ENCODE measurements at regions not wholly inside any gene's neighbourhood (a gene's known extent, or its start where the extent isn't known, plus 50 kb on each side); places are given as distances from the start of the nearest gene placed in this dataset.

GRCh38 chr12:47458279-47458678, 247.6 kb downstream of the RPAP3 start:
- no peak overlapping the region for H3K4me3 ChIP-seq
- no peaks in the 10 kb centered on the region for H3K9me3 ChIP-seq
- H3K27ac ChIP-seq = no peak overlapping the region
- no peak for DNase-seq
- intact Hi-C loops (cut with DNase I; ENCODE audit: low total_unique reads) = no loop called here
- H3K4me1 ChIP-seq = no peaks in the 10 kb centered on the region
- WGBS, 2 donors = 71 to 87% methylated on average over 4 of the region's 4 CpGs
- TF ChIP-seq CTCF (IDR thresholded peaks at IDR 0.05) (no peak), POLR2A (IDR thresholded peaks at IDR 0.05) (no peak)
- H3K27me3 ChIP-seq = no peaks in the 10 kb centered on the region
- no peaks in the 10 kb centered on the region for H3K36me3 ChIP-seq (ENCODE audit: low read depth, missing control alignments)

GRCh38 chr12:47449797-47450196, 256.0 kb downstream of the RPAP3 start:
- Histone ChIP-seq H3K27me3 (no peaks in the 10 kb centered on the region), H3K4me1 (no peaks in the 10 kb centered on the region), H3K4me3 (no peak overlapping the region), H3K9me3 (no peaks in the 10 kb centered on the region), H3K36me3 (ENCODE audit: low read depth, missing control alignments) (no peaks in the 10 kb centered on the region), H3K27ac (no peak overlapping the region)
- intact Hi-C loops (cut with DNase I; ENCODE audit: low total_unique reads) = no loop called here
- DNase-seq = no peak
- TF ChIP-seq CTCF (IDR thresholded peaks at IDR 0.05) (no peak), POLR2A (IDR thresholded peaks at IDR 0.05) (no peak)
- 67 to 87% methylated on average over 1 of the region's 1 CpG for WGBS, 2 donors

GRCh38 chr12:47442310-47442709, 263.5 kb downstream of the RPAP3 start:
- TF ChIP-seq POLR2A (IDR thresholded peaks at IDR 0.05) (no peak), CTCF (IDR thresholded peaks at IDR 0.05) (no peak)
- no peaks in the 10 kb centered on the region for H3K27me3 ChIP-seq
- no peak overlapping the region for H3K4me3 ChIP-seq
- no peaks in the 10 kb centered on the region for H3K9me3 ChIP-seq
- no peak for DNase-seq
- H3K4me1 ChIP-seq = no peaks in the 10 kb centered on the region
- WGBS, 2 donors = 45 to 64% methylated on average over 1 of the region's 1 CpG
- no peaks in the 10 kb centered on the region for H3K36me3 ChIP-seq (ENCODE audit: low read depth, missing control alignments)
- intact Hi-C loops (cut with DNase I; ENCODE audit: low total_unique reads) = no loop called here
- H3K27ac ChIP-seq = no peak overlapping the region

GRCh38 chr12:47441490-47441889, 264.3 kb downstream of the RPAP3 start:
- Histone ChIP-seq H3K36me3 (ENCODE audit: low read depth, missing control alignments) (no peaks in the 10 kb centered on the region), H3K4me1 (no peaks in the 10 kb centered on the region), H3K27me3 (no peaks in the 10 kb centered on the region), H3K9me3 (no peaks in the 10 kb centered on the region), H3K4me3 (no peak overlapping the region), H3K27ac (no peak overlapping the region)
- WGBS, 2 donors = 68 to 77% methylated on average over 1 of the region's 1 CpG
- intact Hi-C loops (cut with DNase I; ENCODE audit: low total_unique reads) = no loop called here
- TF ChIP-seq CTCF (IDR thresholded peaks at IDR 0.05) (no peak), POLR2A (IDR thresholded peaks at IDR 0.05) (no peak)
- no peak for DNase-seq

- Histone ChIP-seq H3K27me3 (no peaks in the 10 kb centered on the region), H3K4me1 (no peaks in the 10 kb centered on the region), H3K36me3 (ENCODE audit: low read depth, missing control alignments) (no peaks in the 10 kb centered on the region), H3K9me3 (no peaks in the 10 kb centered on the region), H3K4me3 (no peak overlapping the region), H3K27ac (no peak overlapping the region)
- intact Hi-C loops (cut with DNase I; ENCODE audit: low total_unique reads) = no loop called here
- no peak for DNase-seq
- WGBS, 2 donors = 0 to 71% methylated on average over 1 of the region's 1 CpG
- TF ChIP-seq POLR2A (IDR thresholded peaks at IDR 0.05) (no peak), CTCF (IDR thresholded peaks at IDR 0.05) (no peak)
These were observed 267.7 kb downstream of the RPAP3 start for GRCh38 chr12:47438175-47438574.
